ENCODE measurements at regions not wholly inside any gene's neighbourhood (a gene's known extent, or its start where the extent isn't known, plus 50 kb on each side); places are given as distances from the start of the nearest gene placed in this dataset.

DNA sequence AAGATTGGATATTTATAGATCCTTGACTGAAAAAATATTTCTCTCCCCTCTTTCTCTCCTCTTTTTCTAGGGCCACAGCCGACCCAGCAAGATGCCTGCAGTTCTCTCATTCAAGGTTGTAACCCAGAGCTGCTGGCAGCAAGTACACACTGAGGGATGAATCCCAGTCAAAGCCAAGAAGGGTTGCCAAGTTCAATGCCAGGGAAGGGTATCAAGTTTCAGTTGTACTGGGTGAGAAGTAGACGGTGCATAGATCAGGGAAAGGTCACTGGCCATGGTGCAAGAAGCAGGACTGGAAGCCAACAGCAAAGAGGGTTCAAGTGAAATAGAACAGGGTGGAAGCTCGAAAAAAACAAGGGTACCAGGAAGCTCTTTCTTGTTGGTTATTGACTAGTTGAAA is 170.2 kb downstream of the NRP2 start:
- TF ChIP-seq, protein P1, sequence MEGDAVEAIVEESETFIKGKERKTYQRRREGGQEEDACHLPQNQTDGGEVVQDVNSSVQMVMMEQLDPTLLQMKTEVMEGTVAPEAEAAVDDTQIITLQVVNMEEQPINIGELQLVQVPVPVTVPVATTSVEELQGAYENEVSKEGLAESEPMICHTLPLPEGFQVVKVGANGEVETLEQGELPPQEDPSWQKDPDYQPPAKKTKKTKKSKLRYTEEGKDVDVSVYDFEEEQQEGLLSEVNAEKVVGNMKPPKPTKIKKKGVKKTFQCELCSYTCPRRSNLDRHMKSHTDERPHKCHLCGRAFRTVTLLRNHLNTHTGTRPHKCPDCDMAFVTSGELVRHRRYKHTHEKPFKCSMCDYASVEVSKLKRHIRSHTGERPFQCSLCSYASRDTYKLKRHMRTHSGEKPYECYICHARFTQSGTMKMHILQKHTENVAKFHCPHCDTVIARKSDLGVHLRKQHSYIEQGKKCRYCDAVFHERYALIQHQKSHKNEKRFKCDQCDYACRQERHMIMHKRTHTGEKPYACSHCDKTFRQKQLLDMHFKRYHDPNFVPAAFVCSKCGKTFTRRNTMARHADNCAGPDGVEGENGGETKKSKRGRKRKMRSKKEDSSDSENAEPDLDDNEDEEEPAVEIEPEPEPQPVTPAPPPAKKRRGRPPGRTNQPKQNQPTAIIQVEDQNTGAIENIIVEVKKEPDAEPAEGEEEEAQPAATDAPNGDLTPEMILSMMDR (IDR thresholded peaks at IDR 0.05), result no peak
- no peak for TF ChIP-seq POLR2A (IDR thresholded peaks at IDR 0.05)
